CD4-positive, CD25-positive, alpha-beta regulatory T cell (primary cell): ENCODE measurements at regions not wholly inside any gene's neighbourhood (a gene's known extent, or its start where the extent isn't known, plus 50 kb on each side); places are given as distances from the start of the nearest gene placed in this dataset.

ENCODE experiments used
- ATAC-seq, 2 donors: fragments of 150-1000 bp; cut with Tn5 transposase; one replicate each; pipeline ENCODE4 v1.10.0; 2021; ENCODE audit warnings: low read depth in 2 of 2, moderate number of reproducible peaks in 2 of 2, moderate library complexity in 1 of 2
- DNase-seq, 3 donors: peaks; one replicate each; pipeline versions ENCODE4 v3.0.0 to v3.0.0-alpha.2; 2012 to 2022; ENCODE audit warnings: mixed read lengths in 1 of 3
- H3K27ac ChIP-seq: one replicate; pipeline ENCODE4 v1.7.0; 2013; ENCODE audit warnings: mild to moderate bottlenecking, low read length; ENCODE audit not compliant: insufficient read depth, poor library complexity, severe bottlenecking
- H3K27me3 ChIP-seq: one replicate; pipeline ENCODE4 v1.7.0; 2013; ENCODE audit warnings: low read length; ENCODE audit not compliant: control insufficient read depth, insufficient read depth
- H3K36me3 ChIP-seq: one replicate; pipeline ENCODE4 v1.7.0; 2013; ENCODE audit warnings: mild to moderate bottlenecking, low read length, moderate library complexity; ENCODE audit not compliant: control insufficient read depth, insufficient read depth
- H3K4me1 ChIP-seq: 2 replicates; pipeline ENCODE4 v1.7.0; 2013; ENCODE audit warnings: mild to moderate bottlenecking, low read length; ENCODE audit not compliant: insufficient read depth, control insufficient read depth, poor library complexity, severe bottlenecking
- H3K4me3 ChIP-seq: one replicate; pipeline ENCODE4 v1.7.0; 2013; ENCODE audit warnings: low read depth, mild to moderate bottlenecking, low read length, moderate library complexity
- H3K9me3 ChIP-seq, 2 experiments: 1 replicate in 1 of 2; 2 replicates in 1 of 2; pipeline ENCODE4 v1.7.0; 2013; ENCODE audit warnings: low read length in 2 of 2, mild to moderate bottlenecking in 1 of 2, moderate library complexity in 1 of 2; ENCODE audit not compliant: control insufficient read depth in 2 of 2
- H3K27ac Mint-ChIP-seq, 3 donors: one replicate each; pipeline ENCODE4 v1.8.0; 2020 to 2022; ENCODE audit warnings: mild to moderate bottlenecking in 3 of 3, mixed read lengths in 3 of 3, moderate library complexity in 2 of 3
- H3K27me3 Mint-ChIP-seq: one replicate; pipeline ENCODE4 v1.8.0; 2022; ENCODE audit warnings: mild to moderate bottlenecking, mixed read lengths
- H3K36me3 Mint-ChIP-seq: one replicate; pipeline ENCODE4 v1.8.0; 2020; ENCODE audit warnings: mixed read lengths
- H3K4me1 Mint-ChIP-seq, 4 donors: one replicate each; pipeline ENCODE4 v1.8.0; 2020 to 2022; ENCODE audit warnings: mixed read lengths in 4 of 4, mild to moderate bottlenecking in 1 of 4
- H3K4me3 Mint-ChIP-seq, 4 donors: one replicate each; pipeline ENCODE4 v1.8.0; 2020 to 2022; ENCODE audit warnings: mild to moderate bottlenecking in 4 of 4, mixed read lengths in 4 of 4, moderate library complexity in 3 of 4
- H3K9me3 Mint-ChIP-seq, 7 donors: one replicate each; pipeline ENCODE4 v1.8.0; 2020 to 2022; ENCODE audit warnings: mixed read lengths in 7 of 7, mild to moderate bottlenecking in 3 of 7, moderate library complexity in 2 of 7

GRCh38 chr6:21323577-21323976, 270.0 kb upstream of the SOX4 start:
- H3K4me3 Mint-ChIP-seq, result no peak overlapping the region
- Histone ChIP-seq H3K27ac (no peak overlapping the region), H3K36me3 (no peaks in the 10 kb centered on the region), H3K27me3 (peaks cover 2% of the 10 kb centered on the region), H3K4me1 (no peaks in the 10 kb centered on the region), H3K9me3 (peaks cover 0 to 2% of the 10 kb centered on the region in 2 experiments), H3K4me3 (no peak overlapping the region)
- H3K36me3 Mint-ChIP-seq, result no peaks in the 10 kb centered on the region
- H3K27ac Mint-ChIP-seq, result no peak overlapping the region
- peaks cover 0 to 10% (median 0%) of the 10 kb centered on the region in 7 donors for H3K9me3 Mint-ChIP-seq
- DNase-seq (no peak), ATAC-seq (no peak)
- no peaks in the 10 kb centered on the region for H3K4me1 Mint-ChIP-seq
- H3K27me3 Mint-ChIP-seq, result no peaks in the 10 kb centered on the region

- Mint-ChIP-seq H3K27me3 (no peaks in the 10 kb centered on the region), H3K4me3 (no peak overlapping the region), H3K36me3 (no peaks in the 10 kb centered on the region), H3K4me1 (no peaks in the 10 kb centered on the region), H3K9me3 (peaks cover 0 to 4% (median 0%) of the 10 kb centered on the region in 7 donors), H3K27ac (peak overlapping the region in 1 of 3 donors; percentile 82)
- Histone ChIP-seq H3K36me3 (no peaks in the 10 kb centered on the region), H3K27ac (no peak overlapping the region), H3K4me3 (no peak overlapping the region), H3K27me3 (peaks cover 2% of the 10 kb centered on the region), H3K4me1 (no peaks in the 10 kb centered on the region), H3K9me3 (peaks cover 0 to 2% of the 10 kb centered on the region in 2 experiments)
- DNase-seq (no peak), ATAC-seq (no peak)
These were observed 268.2 kb upstream of the SOX4 start for GRCh38 chr6:21325201-21325856.

- no peak for ATAC-seq
- Histone ChIP-seq H3K36me3 (no peaks in the 10 kb centered on the region), H3K9me3 (no peaks in the 10 kb centered on the region), H3K4me1 (no peaks in the 10 kb centered on the region), H3K27me3 (peaks cover 2% of the 10 kb centered on the region), H3K4me3 (no peak overlapping the region), H3K27ac (no peak overlapping the region)
- H3K27ac Mint-ChIP-seq, result no peak overlapping the region
- H3K27me3 Mint-ChIP-seq, result no peaks in the 10 kb centered on the region
- no peak for DNase-seq
- H3K4me3 Mint-ChIP-seq, result no peak overlapping the region
- no peaks in the 10 kb centered on the region for H3K4me1 Mint-ChIP-seq
- H3K36me3 Mint-ChIP-seq, result no peaks in the 10 kb centered on the region
- peaks cover 0 to 4% (median 0%) of the 10 kb centered on the region in 7 donors for H3K9me3 Mint-ChIP-seq
These were observed 266.0 kb upstream of the SOX4 start for GRCh38 chr6:21327326-21328112.

GRCh38 chr6:21331235-21331634, 262.3 kb upstream of the SOX4 start:
- Mint-ChIP-seq H3K9me3 (peaks cover 0 to 4% (median 0%) of the 10 kb centered on the region in 7 donors), H3K27me3 (no peaks in the 10 kb centered on the region), H3K27ac (no peak overlapping the region), H3K36me3 (no peaks in the 10 kb centered on the region), H3K4me1 (no peaks in the 10 kb centered on the region), H3K4me3 (no peak overlapping the region)
- ATAC-seq, result no peak
- H3K36me3 ChIP-seq, result no peaks in the 10 kb centered on the region
- DNase-seq, result no peak
- H3K4me3 ChIP-seq, result no peak overlapping the region
- no peaks in the 10 kb centered on the region for H3K9me3 ChIP-seq
- H3K27ac ChIP-seq, result no peak overlapping the region
- H3K4me1 ChIP-seq, result no peaks in the 10 kb centered on the region
- H3K27me3 ChIP-seq, result peaks cover 2% of the 10 kb centered on the region

- H3K36me3 ChIP-seq, result no peaks in the 10 kb centered on the region
- Mint-ChIP-seq H3K4me3 (no peak overlapping the region), H3K36me3 (no peaks in the 10 kb centered on the region), H3K9me3 (peaks cover 0 to 4% (median 0%) of the 10 kb centered on the region in 7 donors), H3K27me3 (no peaks in the 10 kb centered on the region), H3K27ac (no peak overlapping the region), H3K4me1 (no peaks in the 10 kb centered on the region)
- ATAC-seq (no peak), DNase-seq (no peak)
- H3K4me1 ChIP-seq, result no peaks in the 10 kb centered on the region
- H3K27me3 ChIP-seq, result peaks cover 2% of the 10 kb centered on the region
- no peak overlapping the region for H3K4me3 ChIP-seq
- no peaks in the 10 kb centered on the region for H3K9me3 ChIP-seq
- H3K27ac ChIP-seq, result no peak overlapping the region
These were observed 261.5 kb upstream of the SOX4 start for GRCh38 chr6:21332077-21332476.

DNA sequence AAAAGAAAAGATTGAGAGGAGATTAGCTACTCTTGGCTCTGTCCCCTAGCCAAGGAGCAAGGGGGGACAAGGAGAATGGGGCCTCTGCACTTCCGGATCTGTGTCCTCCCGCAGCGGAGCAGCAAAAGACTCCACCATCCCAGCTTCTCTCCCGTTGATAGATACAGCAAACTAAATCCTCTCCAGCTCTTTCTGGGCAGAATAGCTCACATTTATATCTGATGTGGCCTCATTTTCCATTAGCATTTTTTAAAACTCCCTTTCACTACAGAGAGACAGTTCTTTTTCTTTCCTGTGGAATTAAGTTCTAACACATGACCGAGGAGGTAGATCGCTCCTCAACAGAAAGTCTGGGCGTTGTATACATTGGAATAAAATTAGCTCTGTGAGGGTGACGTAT, 260.9 kb upstream of the SOX4 start:
- Histone ChIP-seq H3K27me3 (no peaks in the 10 kb centered on the region), H3K27ac (no peak overlapping the region), H3K4me1 (no peaks in the 10 kb centered on the region), H3K36me3 (no peaks in the 10 kb centered on the region), H3K4me3 (no peak overlapping the region), H3K9me3 (no peaks in the 10 kb centered on the region)
- H3K4me1 Mint-ChIP-seq, result no peaks in the 10 kb centered on the region
- H3K4me3 Mint-ChIP-seq, result no peak overlapping the region
- peaks cover 3% of the 10 kb centered on the region for H3K27me3 Mint-ChIP-seq
- no peak for DNase-seq
- no peaks in the 10 kb centered on the region for H3K36me3 Mint-ChIP-seq
- peaks cover 0 to 4% (median 0%) of the 10 kb centered on the region in 7 donors for H3K9me3 Mint-ChIP-seq
- no peak for ATAC-seq
- H3K27ac Mint-ChIP-seq, result no peak overlapping the region

DNA sequence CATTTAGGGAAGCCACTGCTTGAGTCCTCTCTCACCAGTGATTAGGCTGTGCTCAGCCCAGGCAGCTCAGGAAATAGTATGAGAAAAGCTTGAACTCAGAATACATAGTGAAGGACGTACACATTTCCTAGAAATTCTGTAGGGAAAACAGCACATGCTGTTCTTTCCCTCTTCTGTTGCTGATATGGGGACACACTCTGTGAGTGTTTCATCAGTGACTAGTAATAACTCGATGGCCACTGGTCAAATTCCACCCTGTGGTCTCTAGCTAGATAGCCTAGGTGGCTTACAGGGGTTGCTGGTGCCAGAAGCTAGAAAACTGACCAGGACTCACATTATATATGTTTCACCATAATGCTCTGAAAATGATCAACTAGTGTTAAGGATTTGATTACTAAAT, 259.8 kb upstream of the SOX4 start:
- Mint-ChIP-seq H3K27ac (no peak overlapping the region), H3K36me3 (no peaks in the 10 kb centered on the region), H3K4me3 (no peak overlapping the region), H3K27me3 (peaks cover 6% of the 10 kb centered on the region), H3K9me3 (peaks cover 0 to 4% (median 0%) of the 10 kb centered on the region in 7 donors), H3K4me1 (no peaks in the 10 kb centered on the region)
- no peak for ATAC-seq
- Histone ChIP-seq H3K4me1 (no peaks in the 10 kb centered on the region), H3K36me3 (no peaks in the 10 kb centered on the region), H3K27me3 (no peaks in the 10 kb centered on the region), H3K27ac (no peak overlapping the region), H3K9me3 (no peaks in the 10 kb centered on the region), H3K4me3 (no peak overlapping the region)
- no peak for DNase-seq

GRCh38 chr6:21334651-21335050, 258.9 kb upstream of the SOX4 start:
- Mint-ChIP-seq H3K9me3 (peaks cover 0 to 4% (median 0%) of the 10 kb centered on the region in 7 donors), H3K36me3 (no peaks in the 10 kb centered on the region), H3K27me3 (peaks cover 6% of the 10 kb centered on the region), H3K4me1 (no peaks in the 10 kb centered on the region), H3K27ac (no peak overlapping the region), H3K4me3 (no peak overlapping the region)
- Histone ChIP-seq H3K4me3 (no peak overlapping the region), H3K4me1 (no peaks in the 10 kb centered on the region), H3K36me3 (no peaks in the 10 kb centered on the region), H3K27me3 (no peaks in the 10 kb centered on the region), H3K27ac (no peak overlapping the region), H3K9me3 (no peaks in the 10 kb centered on the region)
- no peak for ATAC-seq
- DNase-seq, result no peak
